ENCODE measurements at regions not wholly inside any gene's neighbourhood (a gene's known extent, or its start where the extent isn't known, plus 50 kb on each side); places are given as distances from the start of the nearest gene placed in this dataset.
A peak's percentile ranks its signal among the peaks of the same experiment; 100 is the strongest.

DNA sequence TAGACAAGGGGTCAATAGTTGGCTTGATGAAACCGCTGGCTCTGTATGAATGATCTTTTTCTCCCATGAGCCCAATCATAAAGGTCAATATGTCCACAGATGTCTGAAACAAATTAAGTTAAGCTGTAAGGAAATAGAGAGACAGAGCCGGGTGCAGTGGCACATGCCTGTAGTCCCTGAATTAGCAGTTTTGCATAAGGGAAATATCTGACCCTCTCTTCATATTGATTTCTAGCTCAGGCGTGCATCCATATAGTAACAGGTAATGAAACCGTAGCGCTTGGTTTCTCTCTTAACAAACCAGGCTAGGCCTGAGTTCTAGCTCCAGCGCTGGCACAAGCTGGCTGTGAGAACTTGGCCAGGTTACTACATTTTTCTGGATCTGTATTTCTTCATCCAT lies 118.1 kb upstream of the ERCC6L2 start:
- no peak overlapping the region for H2BK15ac ChIP-seq (ENCODE audit: low read length)
- H2BK5ac ChIP-seq (ENCODE audit: low read length) = no peak overlapping the region
- H2BK120ac ChIP-seq (ENCODE audit: low read depth, low read length) = no peak overlapping the region
- no peak overlapping the region for H3K14ac ChIP-seq (ENCODE audit: low read length)
- H3K4ac ChIP-seq (ENCODE audit: low read length) = no peak overlapping the region
- no peaks in the 10 kb centered on the region for H3K79me1 ChIP-seq (ENCODE audit: low read depth, low read length)
- no peak overlapping the region for H3K4me2 ChIP-seq (ENCODE audit: insufficient read depth, low read length, poor library complexity, severe bottlenecking)
- no peak overlapping the region for H4K8ac ChIP-seq (ENCODE audit: low read depth, low read length)
- H3K4me3 ChIP-seq (ENCODE audit: low read length in 2 of 2) = no peak overlapping the region
- H3K18ac ChIP-seq (ENCODE audit: low read length) = no peak overlapping the region
- H2BK12ac ChIP-seq (ENCODE audit: low read length) = no peak overlapping the region
- H3K9me3 ChIP-seq (replicated peaks in 1 of 2; ENCODE audit: control insufficient read depth in 2 of 2, insufficient read depth in 1 of 2, low read depth in 1 of 2, low read length in 2 of 2) = no peaks in the 10 kb centered on the region
- no peak overlapping the region for H4K91ac ChIP-seq (ENCODE audit: low read depth, low read length, poor library complexity)
- DNase-seq (ENCODE audit: low spot score) = no peak
- no peak overlapping the region for H3K27ac ChIP-seq (replicated peaks; ENCODE audit: low read length)
- peaks cover 7 to 30% of the 10 kb centered on the region in 2 donors for H3K4me1 ChIP-seq (ENCODE audit: control insufficient read depth in 2 of 2, insufficient read depth in 1 of 2, low read depth in 1 of 2, low read length in 2 of 2)
- no peak overlapping the region for H2AK5ac ChIP-seq (ENCODE audit: low read depth, low read length)
- no peak overlapping the region for H3K23ac ChIP-seq (ENCODE audit: low read depth, low read length, poor library complexity)
- H2AFZ ChIP-seq (ENCODE audit: low read length) = peak overlapping the region; percentile 57
- no CpG with 5 or more reads among the region's 6 CpGs for WGBS, 2 donors (ENCODE audit: extremely low coverage in 2 of 2, insufficient read length in 2 of 2, insufficient replicate concordance in 1 of 2)
- H3K27me3 ChIP-seq (ENCODE audit: control insufficient read depth in 3 of 3, insufficient read depth in 3 of 3, low read depth in 1 of 3, low read length in 3 of 3) = peaks cover 0 to 5% (median 0%) of the 10 kb centered on the region in 3 experiments
- H3K9ac ChIP-seq (ENCODE audit: low read depth, low read length, poor library complexity) = no peak overlapping the region
- H3K36me3 ChIP-seq (replicated peaks in 1 of 2; ENCODE audit: control insufficient read depth in 2 of 2, insufficient read depth in 2 of 2, low read length in 2 of 2) = no peaks in the 10 kb centered on the region

DNA sequence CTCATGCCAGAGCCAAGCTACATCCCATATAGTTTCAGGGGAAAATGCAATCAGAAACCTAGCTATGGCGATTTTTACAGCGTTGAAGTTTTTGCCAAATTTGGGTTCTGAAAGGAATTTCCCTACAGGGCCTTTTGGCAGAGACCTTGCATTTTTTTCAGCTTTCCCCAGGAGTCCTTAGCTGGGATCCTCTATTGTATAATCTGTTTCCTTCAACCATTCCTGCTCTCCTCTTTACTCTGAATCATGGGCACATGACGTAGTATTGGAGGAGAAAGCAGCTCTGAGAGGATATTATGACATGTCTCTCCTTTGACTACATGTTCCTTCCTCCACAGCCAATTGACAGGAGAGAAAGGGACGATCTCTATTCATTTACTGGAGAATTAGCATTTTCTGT lies 118.5 kb upstream of the ERCC6L2 start:
- no peak overlapping the region for H3K4me2 ChIP-seq (ENCODE audit: insufficient read depth, low read length, poor library complexity, severe bottlenecking)
- H2BK5ac ChIP-seq (ENCODE audit: low read length) = no peak overlapping the region
- no peaks in the 10 kb centered on the region for H3K79me1 ChIP-seq (ENCODE audit: low read depth, low read length)
- no peak overlapping the region for H3K4me3 ChIP-seq (ENCODE audit: low read length in 2 of 2)
- no peaks in the 10 kb centered on the region for H3K36me3 ChIP-seq (replicated peaks in 1 of 2; ENCODE audit: control insufficient read depth in 2 of 2, insufficient read depth in 2 of 2, low read length in 2 of 2)
- H3K4me1 ChIP-seq (ENCODE audit: control insufficient read depth in 2 of 2, insufficient read depth in 1 of 2, low read depth in 1 of 2, low read length in 2 of 2) = peaks cover 7 to 30% of the 10 kb centered on the region in 2 donors
- no peak overlapping the region for H2AK5ac ChIP-seq (ENCODE audit: low read depth, low read length)
- H2BK15ac ChIP-seq (ENCODE audit: low read length) = no peak overlapping the region
- H3K9ac ChIP-seq (ENCODE audit: low read depth, low read length, poor library complexity) = no peak overlapping the region
- no peak overlapping the region for H2BK12ac ChIP-seq (ENCODE audit: low read length)
- H3K23ac ChIP-seq (ENCODE audit: low read depth, low read length, poor library complexity) = no peak overlapping the region
- no CpG with 5 or more reads among the region's 4 CpGs for WGBS, 2 donors (ENCODE audit: extremely low coverage in 2 of 2, insufficient read length in 2 of 2, insufficient replicate concordance in 1 of 2)
- H4K8ac ChIP-seq (ENCODE audit: low read depth, low read length) = no peak overlapping the region
- peak overlapping the region; percentile 57 for H2AFZ ChIP-seq (ENCODE audit: low read length)
- no peak overlapping the region for H3K27ac ChIP-seq (replicated peaks; ENCODE audit: low read length)
- no peaks in the 10 kb centered on the region for H3K9me3 ChIP-seq (replicated peaks in 1 of 2; ENCODE audit: control insufficient read depth in 2 of 2, insufficient read depth in 1 of 2, low read depth in 1 of 2, low read length in 2 of 2)
- no peak overlapping the region for H3K14ac ChIP-seq (ENCODE audit: low read length)
- H3K27me3 ChIP-seq (ENCODE audit: control insufficient read depth in 3 of 3, insufficient read depth in 3 of 3, low read depth in 1 of 3, low read length in 3 of 3) = peaks cover 0 to 9% (median 0%) of the 10 kb centered on the region in 3 experiments
- no peak overlapping the region for H2BK120ac ChIP-seq (ENCODE audit: low read depth, low read length)
- no peak overlapping the region for H3K4ac ChIP-seq (ENCODE audit: low read length)
- H3K18ac ChIP-seq (ENCODE audit: low read length) = no peak overlapping the region
- no peak overlapping the region for H4K91ac ChIP-seq (ENCODE audit: low read depth, low read length, poor library complexity)
- DNase-seq (ENCODE audit: low spot score) = no peak

DNA sequence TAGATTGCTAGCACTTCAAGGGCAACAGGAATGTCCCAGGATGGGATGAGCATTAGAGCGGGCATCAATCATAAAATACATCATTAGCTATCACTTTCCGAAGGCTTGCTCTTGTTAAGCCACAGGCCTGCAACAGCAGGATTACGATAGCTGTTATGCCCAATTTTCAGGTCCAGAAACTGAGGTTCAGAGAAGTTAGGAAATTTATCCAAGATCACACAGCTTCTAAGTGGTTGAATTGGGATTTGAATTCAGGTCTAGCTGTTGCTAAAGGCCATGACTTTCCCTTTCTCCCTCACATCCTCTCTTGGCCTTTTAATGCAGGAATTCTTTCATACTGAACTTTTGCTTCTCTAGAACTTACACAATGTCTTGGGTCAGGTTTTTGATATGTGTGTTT lies 119.4 kb upstream of the ERCC6L2 start:
- Histone ChIP-seq H3K9me3 (replicated peaks in 1 of 2; ENCODE audit: control insufficient read depth in 2 of 2, insufficient read depth in 1 of 2, low read depth in 1 of 2, low read length in 2 of 2) (no peaks in the 10 kb centered on the region), H3K79me1 (ENCODE audit: low read depth, low read length) (no peaks in the 10 kb centered on the region), H4K91ac (ENCODE audit: low read depth, low read length, poor library complexity) (no peak overlapping the region), H3K14ac (ENCODE audit: low read length) (no peak overlapping the region), H2BK5ac (ENCODE audit: low read length) (no peak overlapping the region), H2BK15ac (ENCODE audit: low read length) (no peak overlapping the region), H2BK12ac (ENCODE audit: low read length) (no peak overlapping the region), H3K4me3 (ENCODE audit: low read length in 2 of 2) (no peak overlapping the region), H3K27me3 (ENCODE audit: control insufficient read depth in 3 of 3, insufficient read depth in 3 of 3, low read depth in 1 of 3, low read length in 3 of 3) (peaks cover 0 to 10% (median 0%) of the 10 kb centered on the region in 3 experiments), H3K27ac (replicated peaks; ENCODE audit: low read length) (no peak overlapping the region), H2AFZ (ENCODE audit: low read length) (no peak overlapping the region), H2BK120ac (ENCODE audit: low read depth, low read length) (no peak overlapping the region), H2AK5ac (ENCODE audit: low read depth, low read length) (no peak overlapping the region), H3K4ac (ENCODE audit: low read length) (no peak overlapping the region), H4K8ac (ENCODE audit: low read depth, low read length) (no peak overlapping the region), H3K36me3 (replicated peaks in 1 of 2; ENCODE audit: control insufficient read depth in 2 of 2, insufficient read depth in 2 of 2, low read length in 2 of 2) (no peaks in the 10 kb centered on the region), H3K18ac (ENCODE audit: low read length) (no peak overlapping the region), H3K9ac (ENCODE audit: low read depth, low read length, poor library complexity) (no peak overlapping the region), H3K4me1 (ENCODE audit: control insufficient read depth in 2 of 2, insufficient read depth in 1 of 2, low read depth in 1 of 2, low read length in 2 of 2) (peaks cover 7 to 30% of the 10 kb centered on the region in 2 donors), H3K23ac (ENCODE audit: low read depth, low read length, poor library complexity) (no peak overlapping the region), H3K4me2 (ENCODE audit: insufficient read depth, low read length, poor library complexity, severe bottlenecking) (no peak overlapping the region)
- no peak for DNase-seq (ENCODE audit: low spot score)
- no CpG with 5 or more reads among the region's 3 CpGs for WGBS, 2 donors (ENCODE audit: extremely low coverage in 2 of 2, insufficient read length in 2 of 2, insufficient replicate concordance in 1 of 2)

DNA sequence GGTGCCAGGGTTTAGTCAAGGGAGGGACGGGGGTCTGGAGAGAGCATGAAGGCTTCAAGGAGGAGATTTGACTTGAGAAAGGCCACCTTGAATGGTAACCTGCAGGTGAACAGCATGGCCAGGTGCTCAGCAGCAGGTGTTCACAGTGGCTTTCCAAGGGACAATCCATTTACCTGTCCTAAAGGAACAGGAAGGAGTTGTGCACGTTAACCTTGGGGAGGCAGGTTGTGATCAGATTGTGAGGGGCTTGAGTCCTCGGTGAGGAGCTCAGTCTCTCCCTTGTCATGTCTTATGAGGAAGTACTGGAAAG lies 120.1 kb upstream of the ERCC6L2 start:
- Histone ChIP-seq H4K91ac (ENCODE audit: low read depth, low read length, poor library complexity) (no peak overlapping the region), H3K9me3 (replicated peaks in 1 of 2; ENCODE audit: control insufficient read depth in 2 of 2, insufficient read depth in 1 of 2, low read depth in 1 of 2, low read length in 2 of 2) (no peaks in the 10 kb centered on the region), H4K8ac (ENCODE audit: low read depth, low read length) (no peak overlapping the region), H3K4me3 (ENCODE audit: low read length in 2 of 2) (no peak overlapping the region), H3K4ac (ENCODE audit: low read length) (no peak overlapping the region), H3K9ac (ENCODE audit: low read depth, low read length, poor library complexity) (no peak overlapping the region), H2AFZ (ENCODE audit: low read length) (no peak overlapping the region), H3K14ac (ENCODE audit: low read length) (no peak overlapping the region), H3K27me3 (ENCODE audit: control insufficient read depth in 3 of 3, insufficient read depth in 3 of 3, low read depth in 1 of 3, low read length in 3 of 3) (peaks cover 0 to 10% (median 0%) of the 10 kb centered on the region in 3 experiments), H3K4me1 (ENCODE audit: control insufficient read depth in 2 of 2, insufficient read depth in 1 of 2, low read depth in 1 of 2, low read length in 2 of 2) (peaks cover 7 to 30% of the 10 kb centered on the region in 2 donors), H3K4me2 (ENCODE audit: insufficient read depth, low read length, poor library complexity, severe bottlenecking) (no peak overlapping the region), H3K27ac (replicated peaks; ENCODE audit: low read length) (no peak overlapping the region), H2BK12ac (ENCODE audit: low read length) (no peak overlapping the region), H3K23ac (ENCODE audit: low read depth, low read length, poor library complexity) (no peak overlapping the region), H2BK120ac (ENCODE audit: low read depth, low read length) (no peak overlapping the region), H3K36me3 (replicated peaks in 1 of 2; ENCODE audit: control insufficient read depth in 2 of 2, insufficient read depth in 2 of 2, low read length in 2 of 2) (no peaks in the 10 kb centered on the region), H2AK5ac (ENCODE audit: low read depth, low read length) (peak overlapping the region; percentile 5), H2BK5ac (ENCODE audit: low read length) (no peak overlapping the region), H3K79me1 (ENCODE audit: low read depth, low read length) (no peaks in the 10 kb centered on the region), H3K18ac (ENCODE audit: low read length) (no peak overlapping the region), H2BK15ac (ENCODE audit: low read length) (no peak overlapping the region)
- WGBS, 2 donors (ENCODE audit: extremely low coverage in 2 of 2, insufficient read length in 2 of 2, insufficient replicate concordance in 1 of 2) = no CpG with 5 or more reads among the region's 3 CpGs
- no peak for DNase-seq (ENCODE audit: low spot score)
